ENCODE measurements at regions not wholly inside any gene's neighbourhood (a gene's known extent, or its start where the extent isn't known, plus 50 kb on each side); places are given as distances from the start of the nearest gene placed in this dataset.

DNA sequence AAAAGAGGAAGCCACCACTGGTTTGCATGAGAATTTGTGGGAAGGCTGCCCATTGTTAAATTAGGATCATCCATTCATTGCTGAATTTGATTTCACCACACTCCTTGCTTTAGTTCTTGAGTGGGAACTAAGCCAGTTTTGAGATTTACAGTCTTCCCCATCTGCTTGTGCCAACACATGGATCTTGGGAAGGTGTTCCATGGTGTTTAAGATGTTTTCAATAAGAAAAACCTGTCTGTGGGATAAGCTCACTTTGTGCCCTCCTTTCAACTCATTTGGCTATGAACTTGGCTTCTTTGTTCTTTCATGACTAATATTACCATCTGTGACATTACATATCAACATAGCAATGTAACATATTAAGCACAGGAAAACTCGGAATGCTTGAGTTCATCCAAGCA is 73.2 kb downstream of the INHBA start:
- no peak for TF ChIP-seq YY1 (IDR thresholded peaks at IDR 0.05; ENCODE audit: low read depth)
- TF ChIP-seq, protein P1, sequence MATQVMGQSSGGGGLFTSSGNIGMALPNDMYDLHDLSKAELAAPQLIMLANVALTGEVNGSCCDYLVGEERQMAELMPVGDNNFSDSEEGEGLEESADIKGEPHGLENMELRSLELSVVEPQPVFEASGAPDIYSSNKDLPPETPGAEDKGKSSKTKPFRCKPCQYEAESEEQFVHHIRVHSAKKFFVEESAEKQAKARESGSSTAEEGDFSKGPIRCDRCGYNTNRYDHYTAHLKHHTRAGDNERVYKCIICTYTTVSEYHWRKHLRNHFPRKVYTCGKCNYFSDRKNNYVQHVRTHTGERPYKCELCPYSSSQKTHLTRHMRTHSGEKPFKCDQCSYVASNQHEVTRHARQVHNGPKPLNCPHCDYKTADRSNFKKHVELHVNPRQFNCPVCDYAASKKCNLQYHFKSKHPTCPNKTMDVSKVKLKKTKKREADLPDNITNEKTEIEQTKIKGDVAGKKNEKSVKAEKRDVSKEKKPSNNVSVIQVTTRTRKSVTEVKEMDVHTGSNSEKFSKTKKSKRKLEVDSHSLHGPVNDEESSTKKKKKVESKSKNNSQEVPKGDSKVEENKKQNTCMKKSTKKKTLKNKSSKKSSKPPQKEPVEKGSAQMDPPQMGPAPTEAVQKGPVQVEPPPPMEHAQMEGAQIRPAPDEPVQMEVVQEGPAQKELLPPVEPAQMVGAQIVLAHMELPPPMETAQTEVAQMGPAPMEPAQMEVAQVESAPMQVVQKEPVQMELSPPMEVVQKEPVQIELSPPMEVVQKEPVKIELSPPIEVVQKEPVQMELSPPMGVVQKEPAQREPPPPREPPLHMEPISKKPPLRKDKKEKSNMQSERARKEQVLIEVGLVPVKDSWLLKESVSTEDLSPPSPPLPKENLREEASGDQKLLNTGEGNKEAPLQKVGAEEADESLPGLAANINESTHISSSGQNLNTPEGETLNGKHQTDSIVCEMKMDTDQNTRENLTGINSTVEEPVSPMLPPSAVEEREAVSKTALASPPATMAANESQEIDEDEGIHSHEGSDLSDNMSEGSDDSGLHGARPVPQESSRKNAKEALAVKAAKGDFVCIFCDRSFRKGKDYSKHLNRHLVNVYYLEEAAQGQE (IDR thresholded peaks at IDR 0.05; ENCODE audit: low read depth), result no peak
- TF ChIP-seq TCF12 (IDR thresholded peaks at IDR 0.05; ENCODE audit: low read depth), result no peak
- TF ChIP-seq NFIC (IDR thresholded peaks at IDR 0.05), result no peak
- no peak for TF ChIP-seq TEAD4 (IDR thresholded peaks at IDR 0.05)
- TF ChIP-seq, protein P2, sequence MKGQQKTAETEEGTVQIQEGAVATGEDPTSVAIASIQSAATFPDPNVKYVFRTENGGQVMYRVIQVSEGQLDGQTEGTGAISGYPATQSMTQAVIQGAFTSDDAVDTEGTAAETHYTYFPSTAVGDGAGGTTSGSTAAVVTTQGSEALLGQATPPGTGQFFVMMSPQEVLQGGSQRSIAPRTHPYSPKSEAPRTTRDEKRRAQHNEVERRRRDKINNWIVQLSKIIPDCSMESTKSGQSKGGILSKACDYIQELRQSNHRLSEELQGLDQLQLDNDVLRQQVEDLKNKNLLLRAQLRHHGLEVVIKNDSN (IDR thresholded peaks at IDR 0.05), result no peak
- no peak for TF ChIP-seq RAD21 (IDR thresholded peaks at IDR 0.05; ENCODE audit: low read depth)
- TF ChIP-seq TAF1 (IDR thresholded peaks at IDR 0.05; ENCODE audit: low read depth), result no peak
- no peak for TF ChIP-seq CREB1 (IDR thresholded peaks at IDR 0.05; ENCODE audit: low read depth)
- TF ChIP-seq, protein P3, sequence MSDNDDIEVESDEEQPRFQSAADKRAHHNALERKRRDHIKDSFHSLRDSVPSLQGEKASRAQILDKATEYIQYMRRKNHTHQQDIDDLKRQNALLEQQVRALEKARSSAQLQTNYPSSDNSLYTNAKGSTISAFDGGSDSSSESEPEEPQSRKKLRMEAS (IDR thresholded peaks at IDR 0.05), result no peak
- TF ChIP-seq FOXM1 (IDR thresholded peaks at IDR 0.05; ENCODE audit: borderline replicate concordance, low read depth), result no peak

All from Ishikawa (cell line).